ENCODE measurements at regions not wholly inside any gene's neighbourhood (a gene's known extent, or its start where the extent isn't known, plus 50 kb on each side); places are given as distances from the start of the nearest gene placed in this dataset.
"Not testable (repeated sequence)": the region's sequence is repeated elsewhere in the genome, so short reads cannot be mapped to it uniquely, and the experiment has no call there.

DNA sequence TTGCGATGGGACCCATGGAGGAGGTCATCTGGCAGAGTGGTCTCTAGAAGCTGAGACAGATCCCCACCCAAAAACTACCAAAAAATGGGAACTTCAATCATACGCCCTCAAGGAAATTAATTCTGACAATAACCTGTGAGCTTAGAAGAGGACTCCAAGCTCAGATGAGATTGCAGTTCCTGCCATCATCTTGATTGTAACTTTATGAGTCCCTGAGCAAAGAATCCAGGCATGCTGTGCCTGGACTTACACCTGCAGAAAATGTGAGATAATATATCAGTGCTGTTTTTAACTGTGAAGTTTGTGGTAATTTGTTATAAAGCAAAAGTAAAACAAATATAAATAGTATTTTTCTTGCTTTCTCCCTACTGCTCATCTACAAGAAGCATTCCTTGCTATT is 299.6 kb upstream of the MBL2 start:
- DNase-seq (ENCODE audit: low spot score) = no peak

DNA sequence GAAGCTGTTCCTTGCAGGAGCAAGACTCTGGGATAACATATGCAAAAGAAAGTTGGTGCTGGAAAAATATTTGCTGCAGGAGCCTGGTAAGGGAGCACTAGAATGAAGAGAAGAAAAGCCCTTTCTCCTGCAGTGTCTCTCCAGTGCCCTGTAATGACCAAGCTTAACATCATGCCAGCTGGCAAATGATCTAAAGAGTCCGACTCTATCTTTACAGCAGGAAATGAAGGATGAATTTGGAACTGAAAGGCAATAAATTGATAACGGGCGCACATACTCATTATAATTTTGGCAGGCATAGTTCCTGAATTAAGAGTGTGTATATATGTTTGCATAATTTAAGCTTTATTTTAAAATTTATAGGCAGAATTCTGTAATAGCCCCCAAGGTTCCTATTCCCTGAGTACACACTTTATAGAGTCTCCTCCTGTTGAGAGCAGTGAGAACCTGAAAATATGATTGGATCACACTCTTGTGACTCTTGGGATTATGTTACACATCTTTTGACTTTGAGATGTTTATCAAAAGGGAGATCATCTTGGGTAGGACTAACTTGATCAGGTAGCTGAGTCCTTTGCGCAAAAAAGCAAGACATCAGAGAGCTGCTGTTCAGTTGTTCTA is 299.0 kb upstream of the MBL2 start:
- no peak for DNase-seq (ENCODE audit: low spot score)

DNA sequence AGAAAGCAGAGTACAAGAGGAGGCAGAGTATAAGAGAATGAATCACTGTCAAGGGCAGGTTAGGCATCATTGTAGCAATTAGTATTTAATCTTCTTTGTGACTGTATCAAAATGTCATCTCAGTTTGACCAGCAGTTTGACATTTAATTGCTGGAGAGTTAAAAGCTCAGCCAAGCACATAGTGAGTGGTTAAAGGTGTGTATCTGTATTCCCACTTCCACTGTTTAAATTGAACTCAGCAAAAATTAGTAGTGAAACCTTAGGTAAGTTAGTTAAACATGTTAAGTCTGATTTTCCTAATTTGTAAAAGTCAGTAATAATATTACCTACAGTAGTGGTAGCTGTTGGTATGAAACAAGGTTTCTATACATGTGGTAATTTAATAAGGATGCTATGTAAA is 296.4 kb upstream of the MBL2 start:
- DNase-seq (ENCODE audit: low spot score) = no peak

DNA sequence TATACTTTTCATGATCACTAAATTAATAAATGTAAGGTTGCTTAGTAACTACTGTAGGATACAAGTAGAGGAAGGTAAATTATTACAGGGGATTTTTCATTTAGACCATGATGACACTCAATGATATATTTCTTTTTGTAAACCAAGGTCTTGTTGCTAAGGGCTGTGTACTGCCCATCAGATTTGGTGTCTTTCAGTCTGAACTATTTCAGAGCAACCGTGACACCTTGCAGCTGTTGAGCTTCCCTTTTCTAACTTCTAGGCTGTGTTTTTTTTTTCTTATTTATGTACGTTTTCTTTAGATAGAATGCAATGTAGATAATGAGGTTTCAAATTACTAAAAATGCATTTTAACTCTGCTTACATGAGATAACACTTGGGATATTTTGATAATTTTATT is 292.0 kb upstream of the MBL2 start:
- no peak for DNase-seq (ENCODE audit: low spot score)

DNA sequence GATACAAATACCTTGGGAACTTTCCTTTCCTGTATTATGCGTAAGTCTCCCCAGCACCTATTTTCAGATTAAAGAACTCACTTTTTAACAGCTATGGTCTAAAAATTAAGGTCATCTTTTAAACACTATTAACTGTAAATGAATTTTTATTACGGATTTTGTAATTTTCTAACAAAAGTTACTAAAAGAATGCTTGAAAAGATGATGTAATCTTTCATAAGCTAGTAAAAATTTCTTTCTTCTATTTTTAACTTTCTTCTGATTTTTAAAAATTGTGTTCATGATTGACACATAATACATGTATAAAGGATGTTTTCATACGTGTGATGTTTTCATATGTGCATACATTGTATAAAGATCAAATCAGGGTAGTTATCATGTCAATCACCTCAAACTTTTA is 291.2 kb upstream of the MBL2 start:
- DNase-seq (ENCODE audit: low spot score) = no peak

DNA sequence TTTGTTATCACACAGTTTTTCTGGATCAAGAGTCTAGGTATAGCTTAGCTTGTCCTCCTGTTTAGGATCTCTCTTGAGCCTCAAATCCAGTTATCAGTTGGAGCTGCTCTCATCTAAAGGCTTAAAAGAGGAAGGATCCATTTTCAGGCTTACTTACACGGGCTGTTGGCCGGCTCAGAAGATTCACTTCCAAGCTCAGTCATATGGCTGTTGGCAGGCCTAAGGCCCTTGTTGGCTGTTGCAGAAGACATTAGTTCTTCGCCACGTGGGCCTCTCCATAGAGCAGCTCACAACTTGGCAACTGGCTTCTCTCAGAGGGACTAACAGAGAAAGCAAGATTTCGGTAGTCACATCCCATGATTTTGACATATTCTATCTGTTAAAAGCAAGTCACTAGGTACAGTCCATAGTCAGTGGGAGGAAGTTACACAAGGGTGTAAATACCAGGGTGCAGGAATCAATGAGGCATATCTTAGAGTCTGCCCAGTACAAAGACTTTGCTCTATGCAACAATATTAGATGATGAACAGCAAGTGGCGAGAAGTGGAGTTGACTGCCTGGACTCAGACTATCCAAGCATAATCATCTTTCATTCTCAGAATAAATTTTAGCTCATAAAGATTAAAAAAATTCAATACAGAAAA is 280.1 kb upstream of the MBL2 start:
- DNase-seq (ENCODE audit: low spot score) = peak; percentile 2

DNA sequence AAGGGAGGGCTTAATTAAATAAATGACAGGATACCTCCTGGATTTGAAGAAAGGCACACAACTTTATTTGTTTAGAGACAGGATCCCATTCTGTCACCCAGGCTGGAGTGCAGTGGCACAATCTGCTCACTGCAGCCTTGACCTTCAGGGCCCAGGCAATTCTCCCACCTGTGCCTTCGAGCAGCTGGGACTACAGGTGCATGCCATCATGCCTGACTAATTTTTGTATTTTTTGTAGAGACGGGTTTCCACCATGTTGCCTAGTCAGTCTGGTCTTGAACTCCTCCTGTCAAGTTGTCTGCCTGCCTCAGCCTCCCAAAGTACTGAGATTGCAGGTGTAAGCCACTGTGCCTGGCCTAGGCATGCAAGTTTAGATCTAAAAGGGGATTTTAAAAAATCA is 272.7 kb upstream of the MBL2 start:
- DNase-seq (ENCODE audit: low spot score) = no peak

DNA sequence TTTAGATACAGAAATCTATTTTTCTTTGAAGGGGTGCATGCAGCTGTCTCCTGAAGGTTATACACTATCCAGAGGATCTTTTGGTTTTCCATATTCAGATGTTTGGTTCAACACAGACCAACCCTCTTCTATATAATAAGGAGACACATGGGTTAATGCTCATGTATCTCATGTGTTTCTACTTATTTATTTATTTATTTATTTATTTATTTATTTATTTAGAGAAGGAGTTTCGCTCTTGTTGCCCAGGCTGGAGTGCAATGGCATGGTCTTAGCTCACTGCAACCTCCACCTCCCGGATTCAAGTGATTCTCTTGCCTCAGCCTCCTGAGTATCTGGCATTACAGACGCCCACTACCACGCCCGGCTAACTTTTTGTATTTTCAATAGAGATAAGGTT is 263.2 kb upstream of the MBL2 start:
- not testable (repeated sequence) for DNase-seq (ENCODE audit: low spot score)

DNA sequence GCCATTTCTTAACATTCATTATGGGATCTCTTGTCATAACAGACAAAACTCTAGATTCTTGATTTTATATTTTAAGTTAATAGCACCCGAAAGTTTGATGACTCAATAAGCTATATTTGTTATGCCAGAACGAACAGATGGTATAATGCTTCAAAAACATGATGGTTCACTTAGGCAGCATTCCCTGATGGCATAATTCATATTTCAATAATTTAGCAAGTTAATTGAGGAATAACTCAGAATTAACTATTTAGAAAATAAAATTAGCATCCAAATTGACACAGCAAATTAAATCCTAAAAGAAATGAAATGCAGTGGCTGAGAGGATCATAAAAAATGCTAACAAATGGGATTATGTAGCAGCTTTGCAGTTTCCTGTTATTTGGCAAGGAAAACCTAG is 260.8 kb upstream of the MBL2 start:
- DNase-seq (ENCODE audit: low spot score) = no peak

DNA sequence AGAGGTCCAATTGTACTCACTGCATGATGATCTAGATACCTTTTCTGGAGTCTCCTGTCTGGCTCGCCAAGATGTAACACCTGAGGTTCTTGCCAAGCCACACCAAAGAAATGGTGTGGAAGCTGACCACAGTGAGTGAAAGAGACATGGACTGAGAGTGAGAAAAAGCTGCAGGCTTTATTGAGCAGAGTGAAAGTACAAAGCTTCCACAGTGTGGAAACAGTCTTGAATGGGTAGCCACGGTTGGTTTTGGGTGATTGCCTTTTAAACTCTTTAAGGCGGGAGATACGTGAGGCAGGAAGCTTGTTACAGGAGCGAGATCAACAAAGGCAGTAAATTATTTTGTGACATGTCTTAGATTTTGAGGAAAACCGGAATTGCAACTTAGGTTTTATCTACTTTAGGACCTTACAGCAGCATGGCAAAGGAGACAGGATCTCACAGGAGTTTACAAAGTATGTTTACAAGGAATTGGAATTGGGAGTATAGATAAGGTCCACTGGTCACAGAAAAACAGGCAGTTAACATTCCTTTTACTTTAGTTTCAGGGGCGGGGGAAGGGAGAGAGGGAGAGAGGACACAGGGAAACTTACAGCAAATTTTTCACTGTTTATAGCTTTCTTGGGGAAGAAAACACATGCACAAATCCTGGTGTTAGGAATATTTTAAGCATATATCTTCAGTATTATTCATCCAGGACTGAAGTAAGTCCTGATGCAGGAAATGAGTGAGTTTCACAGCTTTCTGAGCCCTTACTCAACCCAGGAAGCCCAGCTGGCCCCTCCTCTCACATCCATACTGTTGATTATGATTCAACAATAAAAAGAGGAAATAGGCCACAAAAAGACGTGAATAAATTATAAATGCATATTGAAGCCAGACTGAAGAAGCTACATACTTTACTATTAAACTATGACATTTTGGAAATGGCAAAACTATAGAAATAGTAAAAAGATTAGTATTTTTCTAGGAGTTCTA is 257.6 kb upstream of the MBL2 start:
- DNase-seq (ENCODE audit: low spot score) = not testable (repeated sequence)

DNA sequence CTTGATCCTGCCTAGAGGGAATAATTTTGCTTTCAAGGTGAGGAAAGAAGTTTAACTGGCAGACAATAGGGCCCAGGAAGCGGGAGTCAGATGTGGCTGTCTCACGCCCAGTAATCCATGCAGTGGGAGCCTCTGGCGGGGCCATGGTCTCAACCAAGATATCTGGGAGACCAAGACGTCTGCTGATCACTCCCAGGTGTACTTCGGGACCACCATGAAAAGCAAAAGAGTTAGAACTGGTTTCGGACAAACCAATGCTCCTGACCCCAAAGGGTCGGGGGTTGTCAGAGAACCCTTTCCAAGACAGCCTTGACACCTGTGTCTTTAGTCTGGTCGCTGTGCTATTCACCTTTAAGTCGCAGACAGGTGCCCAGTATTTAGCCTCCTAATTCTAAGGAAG is 256.9 kb upstream of the MBL2 start:
- DNase-seq (ENCODE audit: low spot score) = no peak

DNA sequence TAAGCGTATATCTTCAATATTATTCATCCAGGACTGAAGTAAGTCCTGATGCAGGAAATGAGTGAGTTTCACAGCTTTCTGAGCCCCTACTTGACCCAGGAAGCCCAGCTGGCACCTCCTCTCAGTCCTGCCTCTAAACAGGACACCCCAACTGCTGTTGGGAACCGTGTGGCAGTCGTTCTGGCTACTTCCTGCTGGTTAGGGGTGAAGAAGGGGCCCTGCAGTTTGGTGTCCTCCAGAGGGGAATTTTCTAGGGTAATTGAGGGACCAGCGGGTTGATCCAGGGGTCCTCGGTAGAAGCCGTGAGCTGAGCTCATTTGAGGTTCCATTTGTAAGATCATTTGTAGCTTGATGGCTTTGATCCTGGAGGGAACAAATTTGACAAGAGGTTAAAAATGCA is 253.2 kb upstream of the MBL2 start:
- DNase-seq (ENCODE audit: low spot score) = not testable (repeated sequence)

DNA sequence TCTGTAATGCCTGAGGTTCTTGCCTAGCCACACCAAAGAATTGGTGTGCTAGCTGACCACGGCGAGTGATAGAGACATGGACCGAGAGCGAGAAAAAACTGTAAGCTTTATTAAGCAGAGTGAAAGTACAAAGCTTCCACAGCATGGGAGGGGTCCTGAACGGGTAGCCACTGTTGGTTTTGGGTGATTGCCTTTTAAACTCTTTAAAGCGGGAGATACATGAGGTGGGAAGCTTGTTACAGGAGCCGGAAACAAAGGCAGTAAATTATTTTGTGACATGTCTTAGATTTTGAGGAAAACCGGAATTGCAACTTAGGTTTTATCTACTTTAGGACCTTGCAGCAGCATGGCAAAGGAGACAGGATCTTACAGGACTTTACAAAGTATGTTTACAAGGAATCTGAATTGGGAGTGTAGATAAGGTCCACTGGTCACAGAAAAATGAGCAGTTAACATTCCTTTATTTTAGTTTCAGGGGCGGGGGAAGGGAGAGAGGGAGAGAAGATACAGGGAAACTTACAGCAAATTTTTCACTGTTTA is 252.7 kb upstream of the MBL2 start:
- no peak for DNase-seq (ENCODE audit: low spot score)

DNA sequence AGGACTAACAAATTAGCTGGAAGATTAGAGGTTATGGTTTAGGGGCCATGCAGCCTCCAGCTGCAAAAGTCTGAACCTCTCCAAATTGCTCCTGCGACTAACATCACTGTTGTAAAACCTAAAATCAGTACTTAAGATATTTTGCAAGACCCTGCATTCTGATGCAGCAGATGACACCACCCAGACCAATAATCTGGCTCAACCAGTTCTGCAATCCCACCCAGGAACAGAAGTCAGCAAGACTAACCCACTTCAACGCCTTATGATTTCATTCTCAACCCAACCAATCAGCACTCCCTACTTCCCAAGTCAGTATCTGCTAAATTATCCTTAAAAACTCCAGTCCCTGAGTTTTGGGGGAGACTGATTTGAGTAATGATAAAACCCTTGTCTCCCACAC is 250.8 kb upstream of the MBL2 start:
- DNase-seq (ENCODE audit: low spot score) = no peak

DNA sequence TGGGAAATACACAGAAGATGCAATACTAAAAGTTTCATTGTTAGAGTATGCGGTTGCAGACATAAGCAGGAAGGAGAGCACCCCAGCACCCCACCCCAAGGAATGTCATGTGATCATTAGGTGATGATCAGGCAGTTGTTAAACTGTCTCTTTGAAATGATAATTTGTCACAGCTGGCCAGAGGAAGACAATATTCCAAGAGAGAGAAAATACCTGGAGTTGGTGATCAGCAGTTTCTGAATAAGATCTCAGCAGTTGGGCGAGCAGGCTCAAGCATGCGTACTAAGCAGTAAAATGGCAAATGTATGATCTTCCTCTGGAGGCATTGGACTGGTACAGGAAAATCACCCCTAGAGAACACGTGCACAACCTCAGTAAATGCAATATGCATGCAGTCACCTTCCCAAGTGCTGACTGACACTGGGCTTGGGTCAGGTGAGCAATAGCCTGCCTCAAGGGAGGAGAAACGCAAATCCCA is 250.1 kb upstream of the MBL2 start:
- no peak for DNase-seq (ENCODE audit: low spot score)

DNA sequence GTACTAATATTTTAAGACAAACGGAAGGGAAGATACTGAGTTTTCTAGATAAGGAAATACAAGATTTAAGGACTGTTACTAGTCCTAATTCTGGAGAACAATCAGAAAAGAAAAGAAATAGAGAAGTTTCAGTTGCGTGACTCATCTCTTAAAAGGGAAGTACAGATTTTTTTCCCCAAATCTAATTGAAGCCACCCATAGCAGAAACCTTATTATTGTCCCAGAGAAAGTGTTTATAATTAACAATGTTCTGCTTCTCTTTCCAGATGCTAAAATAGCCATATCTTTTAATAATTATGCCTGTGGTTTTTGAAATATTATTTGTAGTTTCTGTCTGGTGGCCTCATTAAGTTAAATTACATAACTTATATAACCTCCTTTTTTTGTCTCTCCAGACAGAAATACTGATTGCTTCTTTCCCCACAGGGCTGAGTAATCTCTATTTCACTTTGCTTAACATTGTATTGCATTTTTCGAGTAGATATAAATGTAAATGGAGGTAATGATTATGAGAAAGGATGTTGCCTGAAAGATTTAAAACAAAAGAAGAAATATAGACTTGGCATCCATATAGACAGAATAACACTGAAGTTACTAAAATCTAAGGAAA is 240.7 kb upstream of the MBL2 start:
- no peak for DNase-seq (ENCODE audit: low spot score)

DNA sequence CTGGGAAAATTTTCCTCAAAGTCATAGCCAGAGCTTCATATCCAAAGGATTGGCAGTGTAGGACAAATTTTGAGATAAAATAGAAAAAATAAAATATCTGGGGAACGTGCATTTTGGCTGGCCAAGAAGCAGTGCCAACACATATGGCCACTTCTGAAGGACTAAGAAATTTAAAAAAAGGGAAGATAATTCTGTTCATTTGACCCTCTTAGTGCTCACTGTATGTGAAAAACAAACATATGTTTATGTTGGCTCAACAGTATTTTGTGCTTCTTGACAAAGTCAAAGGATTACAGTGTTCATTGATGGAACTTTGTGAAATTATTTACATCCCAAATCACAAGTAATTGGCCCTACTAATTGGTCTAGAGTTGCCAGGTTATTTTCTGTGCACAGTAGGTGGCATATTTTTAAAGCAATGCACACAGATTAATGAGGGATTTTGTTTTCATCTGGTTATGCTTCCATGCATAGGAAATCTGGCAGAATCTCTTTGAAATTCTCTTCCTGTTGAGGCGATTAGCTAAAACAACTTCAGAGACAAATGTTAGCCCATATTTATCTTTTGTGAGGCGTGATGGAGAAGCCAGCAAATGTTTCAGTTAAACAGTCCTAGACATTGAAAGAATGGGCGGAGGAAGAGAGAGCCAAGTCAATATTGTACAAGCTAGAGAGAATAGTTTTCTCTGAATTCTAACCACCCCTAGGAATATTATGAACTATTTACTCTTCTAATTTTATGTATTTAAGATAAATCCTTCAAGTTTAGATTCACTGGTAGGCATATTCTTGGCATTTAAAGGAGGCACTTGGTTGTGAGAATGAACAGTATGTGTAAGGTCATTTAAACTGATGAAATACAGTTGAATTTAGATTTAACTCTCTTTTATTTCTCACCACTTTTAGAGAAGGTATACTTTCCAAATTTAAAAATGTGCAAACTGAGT is 237.7 kb upstream of the MBL2 start:
- no peak for DNase-seq (ENCODE audit: low spot score)

DNA sequence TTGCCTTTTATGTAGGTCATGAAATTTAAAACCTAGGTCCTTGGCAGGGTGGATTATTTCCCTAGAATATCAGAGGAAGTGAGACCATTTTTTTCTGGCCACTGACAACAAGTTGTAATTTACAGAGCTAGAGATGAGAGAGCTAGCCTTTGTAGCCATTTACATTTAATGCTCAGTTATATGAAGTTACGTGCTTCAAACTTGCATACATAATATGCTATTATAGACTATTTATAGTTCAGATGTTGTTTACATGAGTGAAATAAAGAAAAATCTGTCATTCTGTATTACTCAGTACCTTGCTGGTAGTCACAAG is 234.9 kb upstream of the MBL2 start:
- DNase-seq (ENCODE audit: low spot score) = no peak

DNA sequence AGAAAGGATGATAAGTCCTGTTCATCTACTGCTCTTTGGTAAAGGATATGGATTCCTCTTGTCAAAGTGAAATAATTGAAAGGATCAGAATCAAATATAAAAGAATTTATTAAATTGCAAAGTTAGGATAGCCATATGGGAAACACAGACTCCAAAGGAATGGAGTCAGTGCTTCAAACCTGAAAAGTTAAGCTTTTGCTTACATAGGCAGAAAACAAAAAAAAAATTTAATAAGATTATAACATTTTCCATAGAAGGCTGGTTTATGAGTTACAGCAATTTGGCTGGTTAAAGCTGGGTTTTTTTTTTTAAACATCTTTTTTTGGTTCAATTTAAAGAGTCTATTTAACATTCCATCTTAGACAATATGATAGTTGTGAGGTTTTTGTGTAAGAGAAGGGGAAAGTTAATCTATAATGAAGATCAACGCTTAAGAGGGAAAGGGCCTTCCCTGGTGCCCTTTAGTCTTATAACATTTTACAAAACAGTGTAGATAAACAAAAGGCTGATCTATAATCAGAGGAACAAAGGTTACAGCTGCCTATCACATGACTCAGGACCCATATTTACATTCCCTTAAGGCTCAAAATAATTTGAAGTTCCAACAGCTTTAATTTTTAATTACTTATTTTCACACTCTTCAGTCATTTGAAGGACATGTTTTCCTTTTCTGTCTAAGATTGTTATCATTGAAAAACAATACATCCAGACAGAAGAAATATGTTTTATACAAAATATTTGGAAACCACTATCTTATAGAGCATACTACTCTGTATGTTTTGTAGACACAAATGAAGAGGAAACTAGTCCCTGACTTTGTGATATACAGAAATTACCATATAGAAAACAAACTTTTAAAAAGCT is 234.3 kb upstream of the MBL2 start:
- DNase-seq (ENCODE audit: low spot score) = no peak

DNA sequence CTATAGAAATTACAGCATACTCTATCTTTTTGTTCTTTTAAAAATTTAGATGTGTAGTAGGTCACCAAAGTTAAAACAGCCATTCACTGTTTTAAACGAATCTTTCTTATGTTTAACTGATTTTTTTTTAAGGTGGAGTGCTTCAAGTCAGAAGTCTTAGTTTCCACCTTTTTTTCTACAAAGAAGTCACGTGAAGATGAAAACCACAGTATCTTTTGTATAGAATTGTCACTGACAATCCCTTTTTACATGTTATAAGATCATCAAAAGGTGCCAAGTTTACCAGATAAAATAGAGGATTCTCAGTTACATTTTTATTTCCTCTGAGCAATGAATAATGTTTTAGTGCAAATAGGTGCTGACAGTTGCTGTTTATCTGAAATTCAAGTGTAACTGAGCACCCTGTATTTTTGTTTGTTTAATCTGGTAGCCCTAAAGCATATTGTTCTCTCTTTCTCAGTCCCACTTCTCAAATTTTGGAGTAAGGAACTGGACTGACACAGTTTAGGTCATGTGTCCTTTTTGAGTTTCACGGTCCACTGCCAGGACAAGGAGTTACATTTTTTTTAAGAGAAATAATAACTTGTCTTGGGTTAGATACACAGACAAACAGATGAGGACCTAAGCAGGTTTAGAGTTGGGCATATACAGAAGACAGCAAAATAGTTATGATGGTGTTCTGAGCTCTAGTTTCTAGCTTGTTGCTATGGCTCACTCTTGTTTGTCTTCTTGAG is 233.2 kb upstream of the MBL2 start:
- DNase-seq (ENCODE audit: low spot score) = no peak
